ENCODE measurements at regions not wholly inside any gene's neighbourhood (a gene's known extent, or its start where the extent isn't known, plus 50 kb on each side); places are given as distances from the start of the nearest gene placed in this dataset.
A peak's percentile ranks its signal among the peaks of the same experiment; 100 is the strongest.

DNA sequence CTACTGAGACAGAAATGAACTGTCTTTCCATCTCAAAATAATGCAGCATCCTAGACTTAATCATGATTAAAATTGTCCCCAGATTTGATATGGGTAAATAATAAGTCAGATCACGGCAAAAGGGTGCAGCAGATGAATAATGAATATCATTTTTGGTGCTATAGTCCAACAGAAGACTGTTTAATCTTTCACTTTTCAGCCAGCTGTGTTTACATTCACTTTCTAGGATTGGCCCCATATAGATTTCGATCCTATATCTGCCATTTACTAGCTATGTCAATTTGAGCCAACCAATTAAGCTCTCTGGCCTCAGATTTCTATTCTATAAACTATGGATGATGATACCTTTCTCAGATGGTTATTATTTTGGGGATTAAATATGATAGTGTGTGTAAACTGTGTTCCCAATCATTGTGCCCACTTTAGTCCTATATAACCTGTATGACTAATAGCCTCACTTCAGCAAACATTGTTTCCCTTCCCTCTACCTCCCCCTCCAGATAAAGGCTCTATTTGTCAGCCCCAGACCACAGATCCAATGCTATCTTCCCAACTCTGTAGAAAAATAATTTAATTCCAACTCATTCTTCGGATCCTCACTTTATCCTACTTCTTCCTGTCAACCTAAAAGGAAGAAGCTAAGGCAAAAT is 53.6 kb upstream of the NT5E start:
- no peak for DNase-seq
- H3K4me1 Mint-ChIP-seq, result peaks cover 8% of the 10 kb centered on the region
- H3K36me3 Mint-ChIP-seq, result peaks cover 8% of the 10 kb centered on the region
- no peaks in the 10 kb centered on the region for H3K27me3 Mint-ChIP-seq
- no peak overlapping the region for H3K27ac Mint-ChIP-seq
- no peak for ATAC-seq
- CTCF ChIA-PET, result interaction anchor here (1.0 kb wide), 1 partner anchor 87 kb away, joined by 3 read pairs; no protein-coding TSS in a partner anchor
- no peak overlapping the region for H3K4me3 Mint-ChIP-seq
- peaks cover 4% of the 10 kb centered on the region for H3K9me3 Mint-ChIP-seq (ENCODE audit: low read depth)

DNA sequence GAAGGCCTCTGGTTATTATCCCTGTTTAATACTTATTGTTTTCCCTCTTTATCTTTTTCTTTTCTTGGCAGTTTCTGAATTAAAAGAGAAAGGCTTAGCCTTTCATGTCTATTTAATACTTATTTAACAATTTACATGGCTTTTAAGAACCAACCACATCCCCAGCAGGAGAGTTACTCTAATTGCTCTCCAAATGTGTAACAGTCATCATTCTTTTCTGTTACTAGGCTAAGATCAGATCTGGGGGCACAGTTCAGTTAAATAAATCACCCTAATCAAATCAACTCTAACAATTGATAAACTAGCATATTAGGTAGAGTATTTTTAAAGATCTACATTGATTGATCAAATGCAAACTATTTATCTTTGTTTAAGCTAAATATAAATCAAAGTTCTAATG is 54.1 kb upstream of the NT5E start:
- no peak for ATAC-seq
- H3K27ac Mint-ChIP-seq, result no peak overlapping the region
- peaks cover 8% of the 10 kb centered on the region for H3K36me3 Mint-ChIP-seq
- no peak overlapping the region for H3K4me3 Mint-ChIP-seq
- H3K9me3 Mint-ChIP-seq (ENCODE audit: low read depth), result peaks cover 6% of the 10 kb centered on the region
- no peaks in the 10 kb centered on the region for H3K27me3 Mint-ChIP-seq
- CTCF ChIA-PET, result interaction anchor here (1.0 kb wide), 1 partner anchor 87 kb away, joined by 3 read pairs; no protein-coding TSS in a partner anchor
- no peak for DNase-seq
- H3K4me1 Mint-ChIP-seq, result peaks cover 5% of the 10 kb centered on the region

DNA sequence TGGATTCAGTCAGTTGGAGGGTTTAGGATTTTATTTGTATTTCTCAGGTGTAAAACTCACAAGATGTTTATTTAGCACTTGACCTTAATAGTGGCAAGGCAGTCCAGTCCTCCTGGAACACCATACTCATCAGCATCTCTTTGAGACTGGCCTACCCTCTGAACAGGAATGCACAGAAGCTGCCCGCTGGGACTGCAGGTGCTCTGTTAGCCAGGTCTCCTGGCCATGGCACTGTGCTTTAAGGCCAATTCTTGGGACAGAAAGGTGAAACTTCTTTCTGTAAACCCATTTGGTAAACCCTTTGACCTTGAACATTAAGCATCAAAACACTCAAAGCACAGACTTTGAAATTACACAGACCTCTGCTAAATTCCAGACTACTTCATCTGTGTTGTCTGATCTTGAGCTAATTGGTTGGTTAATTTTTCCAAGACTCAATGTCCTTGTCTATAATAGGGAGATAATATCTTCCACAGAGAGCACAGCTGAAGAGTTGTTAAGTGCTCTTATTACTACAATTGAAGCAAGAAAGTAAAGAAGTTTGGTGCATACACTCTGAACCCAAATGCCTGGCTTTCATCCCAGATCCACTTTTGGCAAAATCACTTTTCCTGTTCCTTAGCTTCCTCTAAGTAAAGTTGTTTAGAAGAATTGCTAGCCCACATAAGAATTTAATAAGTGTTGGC is 54.9 kb upstream of the NT5E start:
- ATAC-seq (no peak), DNase-seq (no peak)
- no peak overlapping the region for H3K4me3 Mint-ChIP-seq
- no peak overlapping the region for H3K27ac Mint-ChIP-seq
- H3K27me3 Mint-ChIP-seq, result no peaks in the 10 kb centered on the region
- H3K36me3 Mint-ChIP-seq, result peaks cover 9% of the 10 kb centered on the region
- CTCF ChIA-PET, result no interaction called here
- peaks cover 4% of the 10 kb centered on the region for H3K4me1 Mint-ChIP-seq
- H3K9me3 Mint-ChIP-seq (ENCODE audit: low read depth), result peaks cover 7% of the 10 kb centered on the region

DNA sequence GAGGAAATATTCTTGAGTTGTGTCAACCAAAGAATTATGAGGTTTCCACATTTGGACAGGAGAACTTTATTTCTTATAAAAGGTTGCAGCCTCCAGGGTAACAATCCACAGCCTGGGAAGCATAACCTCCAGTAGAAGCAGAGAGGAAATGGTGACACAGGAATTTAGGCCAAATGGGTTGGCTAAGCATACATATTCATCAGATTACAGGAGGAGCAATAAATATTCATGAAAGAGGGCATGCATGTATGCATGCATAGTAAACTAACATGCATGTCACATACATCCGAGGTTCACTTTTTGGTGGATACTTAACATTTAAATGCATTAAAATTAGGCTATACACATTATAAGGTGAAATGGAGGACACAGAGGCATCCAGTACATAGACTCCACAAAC is 55.7 kb upstream of the NT5E start:
- Mint-ChIP-seq H3K9me3 (ENCODE audit: low read depth) (peaks cover 7% of the 10 kb centered on the region), H3K4me3 (no peak overlapping the region), H3K27me3 (no peaks in the 10 kb centered on the region), H3K36me3 (peaks cover 10% of the 10 kb centered on the region), H3K27ac (no peak overlapping the region), H3K4me1 (peaks cover 8% of the 10 kb centered on the region)
- CTCF ChIA-PET, result no interaction called here
- no peak for ATAC-seq
- DNase-seq, result no peak

DNA sequence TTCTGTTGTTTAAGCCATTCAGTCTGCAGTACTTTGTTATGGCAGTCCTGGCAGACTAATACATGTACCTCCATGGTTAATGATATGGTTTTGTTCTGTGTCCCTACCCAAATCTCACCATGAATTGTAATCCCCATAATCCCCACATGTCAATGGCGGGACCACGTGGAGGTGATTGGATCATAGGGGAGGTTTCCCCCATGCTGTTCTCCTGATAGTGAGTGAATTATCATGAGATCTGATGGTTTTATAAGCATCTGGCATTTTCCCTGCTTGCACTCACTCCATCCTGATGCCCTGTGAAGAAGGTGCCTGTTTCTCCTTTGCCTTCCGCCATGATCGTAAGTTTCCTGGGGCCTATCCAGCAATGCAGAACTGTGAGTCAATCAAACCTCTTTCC is 57.5 kb upstream of the NT5E start:
- DNase-seq (no peak), ATAC-seq (no peak)
- no peak overlapping the region for H3K27ac Mint-ChIP-seq
- peaks cover 5% of the 10 kb centered on the region for H3K36me3 Mint-ChIP-seq
- H3K4me3 Mint-ChIP-seq, result no peak overlapping the region
- peaks cover 13% of the 10 kb centered on the region for H3K4me1 Mint-ChIP-seq
- peaks cover 7% of the 10 kb centered on the region for H3K9me3 Mint-ChIP-seq (ENCODE audit: low read depth)
- CTCF ChIA-PET, result no interaction called here
- H3K27me3 Mint-ChIP-seq, result no peaks in the 10 kb centered on the region

DNA sequence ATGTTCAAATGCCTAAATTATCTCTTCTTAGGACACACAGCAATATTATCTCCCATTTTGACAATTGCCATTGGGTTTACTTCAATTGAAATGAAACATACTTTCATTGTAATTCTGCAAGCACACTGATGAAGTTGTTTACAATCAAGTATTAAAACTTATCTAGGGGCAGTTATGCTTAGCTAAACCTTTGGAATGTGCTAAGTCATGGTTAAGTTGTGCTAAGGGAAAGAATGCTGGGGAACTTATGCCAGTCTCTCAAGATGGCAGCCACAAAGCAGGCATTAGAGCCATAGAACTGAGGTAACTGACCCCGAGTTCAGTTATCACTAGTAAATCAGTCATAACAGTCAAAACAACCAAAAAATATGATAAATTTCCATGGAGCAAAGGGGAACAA is 59.1 kb upstream of the NT5E start:
- H3K36me3 Mint-ChIP-seq, result peaks cover 1% of the 10 kb centered on the region
- DNase-seq, result no peak
- peaks cover 15% of the 10 kb centered on the region for H3K4me1 Mint-ChIP-seq
- H3K27ac Mint-ChIP-seq, result no peak overlapping the region
- no peak overlapping the region for H3K4me3 Mint-ChIP-seq
- ATAC-seq, result no peak
- H3K27me3 Mint-ChIP-seq, result no peaks in the 10 kb centered on the region
- CTCF ChIA-PET, result interaction anchor here (2.2 kb wide), 1 partner anchor 92 kb away, joined by 6 read pairs; no protein-coding TSS in a partner anchor
- peaks cover 7% of the 10 kb centered on the region for H3K9me3 Mint-ChIP-seq (ENCODE audit: low read depth)

DNA sequence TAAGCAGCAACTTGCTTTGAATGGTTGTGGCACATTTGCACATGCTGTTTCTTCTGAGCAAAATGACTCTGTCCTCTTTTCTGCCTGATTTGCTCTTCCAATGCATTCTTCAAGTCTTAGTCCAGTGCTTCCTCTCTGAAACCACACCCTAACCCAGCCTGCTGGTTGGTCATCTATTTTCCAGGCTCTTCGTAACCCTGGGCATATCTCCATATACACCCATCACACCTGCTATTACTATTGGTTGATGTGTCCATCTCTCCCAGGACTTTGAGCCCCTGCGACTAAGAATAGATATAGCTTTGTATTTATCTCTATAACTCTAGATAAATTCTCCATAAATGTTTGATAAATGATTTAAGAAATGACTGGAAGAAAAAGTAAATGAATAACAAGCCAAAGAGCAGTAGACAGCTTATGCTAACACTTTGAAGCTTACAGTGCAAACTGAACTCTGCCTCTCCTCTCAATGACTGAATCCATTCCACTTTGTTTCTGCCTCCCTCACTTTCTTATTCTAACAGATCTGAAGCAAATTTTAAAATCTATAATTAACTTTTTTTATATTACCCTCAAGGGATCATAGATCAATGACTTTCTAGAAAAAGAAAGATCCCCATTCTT is 59.7 kb upstream of the NT5E start:
- Mint-ChIP-seq H3K27me3 (no peaks in the 10 kb centered on the region), H3K27ac (no peak overlapping the region), H3K9me3 (ENCODE audit: low read depth) (peaks cover 7% of the 10 kb centered on the region), H3K4me1 (peaks cover 17% of the 10 kb centered on the region), H3K36me3 (peaks cover 1% of the 10 kb centered on the region), H3K4me3 (no peak overlapping the region)
- DNase-seq (no peak), ATAC-seq (no peak)
- CTCF ChIA-PET, result interaction anchor here (2.2 kb wide), 1 partner anchor 93 kb away, joined by 6 read pairs; no protein-coding TSS in a partner anchor

DNA sequence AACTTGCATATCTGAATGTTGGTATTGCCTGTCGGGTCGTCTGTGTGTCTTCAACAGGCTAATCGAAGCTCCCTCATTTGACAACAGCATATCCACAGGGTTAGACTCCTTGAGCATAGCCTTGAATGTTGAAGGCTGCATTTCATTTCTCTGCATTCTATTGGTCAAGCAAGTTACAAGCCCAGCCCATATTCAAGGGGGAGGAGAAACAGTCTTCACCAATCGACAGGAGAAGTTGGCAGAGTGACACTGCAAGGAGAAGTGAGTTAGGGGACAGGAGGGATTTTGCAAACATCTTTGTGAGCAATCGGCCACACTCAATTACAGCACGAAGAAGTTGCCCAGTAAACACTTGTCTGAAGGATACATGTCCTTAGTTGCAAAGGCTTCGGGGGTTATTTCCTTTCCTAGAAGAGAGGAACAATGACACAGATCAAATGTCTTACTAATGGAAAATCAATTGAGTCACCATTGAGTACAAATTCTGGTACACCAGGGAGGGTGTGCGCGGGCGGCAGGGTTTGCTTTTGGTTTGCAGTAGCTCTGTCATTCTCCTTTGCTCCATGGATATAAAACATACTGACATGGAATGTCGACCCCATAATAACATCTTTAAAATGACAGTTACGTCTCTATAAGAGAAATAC is 60.6 kb upstream of the NT5E start:
- no peaks in the 10 kb centered on the region for H3K27me3 Mint-ChIP-seq
- H3K36me3 Mint-ChIP-seq, result peaks cover 1% of the 10 kb centered on the region
- no peak overlapping the region for H3K4me3 Mint-ChIP-seq
- peaks cover 19% of the 10 kb centered on the region for H3K4me1 Mint-ChIP-seq
- DNase-seq (no peak), ATAC-seq (peak; percentile 16)
- H3K9me3 Mint-ChIP-seq (ENCODE audit: low read depth), result peaks cover 7% of the 10 kb centered on the region
- no peak overlapping the region for H3K27ac Mint-ChIP-seq
- CTCF ChIA-PET, result interaction anchor here (1.0 to 2.2 kb wide), 3 partner anchors 12 to 94 kb away, joined by 3 to 6 read pairs (median 4); no protein-coding TSS in a partner anchor

DNA sequence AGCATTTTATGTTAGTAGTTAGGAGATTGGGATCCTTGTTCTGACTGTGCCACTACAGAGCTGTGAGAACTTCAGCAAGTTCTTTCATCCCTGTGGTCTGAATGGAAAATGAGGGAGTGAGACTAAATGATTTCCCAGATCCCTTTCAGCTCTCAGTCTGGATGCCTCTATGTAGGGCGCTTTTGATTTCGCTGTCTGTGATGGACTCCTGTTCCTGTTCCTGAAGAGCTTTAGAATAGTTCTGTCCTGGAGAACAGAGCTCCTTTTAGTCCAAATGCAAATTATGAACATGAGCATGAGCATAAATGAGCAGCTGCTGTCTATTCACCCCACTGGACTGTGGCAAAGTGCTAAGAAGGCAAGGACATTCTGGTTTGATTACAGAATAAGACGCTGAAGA is 61.4 kb upstream of the NT5E start:
- Mint-ChIP-seq H3K4me3 (no peak overlapping the region), H3K36me3 (peaks cover 4% of the 10 kb centered on the region), H3K4me1 (peaks cover 19% of the 10 kb centered on the region), H3K9me3 (ENCODE audit: low read depth) (peaks cover 7% of the 10 kb centered on the region), H3K27me3 (no peaks in the 10 kb centered on the region), H3K27ac (no peak overlapping the region)
- CTCF ChIA-PET, result interaction anchor here (1.0 to 1.6 kb wide), 2 partner anchors 13 to 94 kb away, joined by 3 to 4 read pairs; no protein-coding TSS in a partner anchor
- no peak for ATAC-seq
- DNase-seq, result no peak

DNA sequence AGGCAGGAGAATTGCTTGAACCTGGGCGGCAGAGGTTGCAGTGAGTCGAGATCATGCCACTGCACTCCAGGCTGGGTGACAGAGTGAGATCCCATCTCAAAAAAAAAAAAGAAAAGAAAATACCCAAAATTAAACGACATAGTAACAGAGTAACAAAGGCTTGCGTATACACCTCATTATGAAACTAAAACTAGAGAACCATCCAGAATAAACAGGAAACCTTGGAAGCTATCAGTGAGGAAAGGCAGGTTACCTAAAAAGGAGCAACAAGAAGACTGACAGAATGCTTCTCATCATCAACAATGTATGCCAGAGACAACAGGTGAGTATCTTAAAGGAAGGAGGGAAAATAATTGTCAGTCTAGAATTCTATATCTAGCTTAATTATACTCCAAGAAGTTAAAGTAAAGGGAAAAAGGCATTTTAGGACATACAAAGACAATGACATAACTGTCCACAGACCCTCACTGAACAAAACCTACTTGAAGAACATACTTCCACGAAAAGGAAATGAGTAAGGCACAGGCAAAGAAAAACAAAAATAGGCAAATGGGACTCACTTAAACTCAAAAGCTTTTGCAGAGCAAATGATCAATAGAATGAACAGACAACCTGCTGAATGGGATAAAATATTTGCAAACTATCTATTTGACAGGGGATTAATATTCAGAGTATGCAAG is 64.1 kb upstream of the NT5E start:
- H3K9me3 Mint-ChIP-seq (ENCODE audit: low read depth), result peaks cover under 1% of the 10 kb centered on the region
- H3K27me3 Mint-ChIP-seq, result no peaks in the 10 kb centered on the region
- no peak overlapping the region for H3K4me3 Mint-ChIP-seq
- peaks cover 4% of the 10 kb centered on the region for H3K36me3 Mint-ChIP-seq
- CTCF ChIA-PET, result interaction anchor here (0.8 to 1.4 kb wide), 2 partner anchors 58 to 98 kb away, joined by 3 read pairs; no protein-coding TSS in a partner anchor
- peaks cover 15% of the 10 kb centered on the region for H3K4me1 Mint-ChIP-seq
- DNase-seq, result no peak
- no peak for ATAC-seq
- no peak overlapping the region for H3K27ac Mint-ChIP-seq

DNA sequence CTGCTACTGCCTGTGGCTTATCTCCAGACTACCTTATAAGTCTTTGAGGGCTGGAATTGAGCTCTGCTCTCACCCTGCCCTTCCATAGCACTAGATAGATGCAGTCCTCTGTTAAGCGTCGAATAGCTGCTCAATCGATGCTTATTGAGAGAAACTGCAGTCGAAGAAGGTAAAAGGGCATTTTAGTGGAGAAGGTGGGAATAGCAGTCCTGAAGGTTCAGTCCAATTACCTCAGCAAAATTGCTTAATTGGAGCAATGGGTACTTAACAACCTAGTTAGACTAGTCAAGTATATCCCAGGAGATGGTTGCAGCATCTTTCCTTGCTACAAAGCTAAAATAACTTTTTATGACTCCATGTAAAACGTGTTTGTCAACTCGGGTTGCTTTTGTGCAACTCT is 66.8 kb upstream of the NT5E start:
- ATAC-seq (no peak), DNase-seq (no peak)
- Mint-ChIP-seq H3K27ac (no peak overlapping the region), H3K36me3 (peaks cover 2% of the 10 kb centered on the region), H3K4me1 (peaks cover 7% of the 10 kb centered on the region), H3K4me3 (no peak overlapping the region), H3K27me3 (no peaks in the 10 kb centered on the region), H3K9me3 (ENCODE audit: low read depth) (no peaks in the 10 kb centered on the region)
- CTCF ChIA-PET, result interaction anchor here (0.8 kb wide), 1 partner anchor 21 kb away, joined by 3 read pairs; no protein-coding TSS in a partner anchor

DNA sequence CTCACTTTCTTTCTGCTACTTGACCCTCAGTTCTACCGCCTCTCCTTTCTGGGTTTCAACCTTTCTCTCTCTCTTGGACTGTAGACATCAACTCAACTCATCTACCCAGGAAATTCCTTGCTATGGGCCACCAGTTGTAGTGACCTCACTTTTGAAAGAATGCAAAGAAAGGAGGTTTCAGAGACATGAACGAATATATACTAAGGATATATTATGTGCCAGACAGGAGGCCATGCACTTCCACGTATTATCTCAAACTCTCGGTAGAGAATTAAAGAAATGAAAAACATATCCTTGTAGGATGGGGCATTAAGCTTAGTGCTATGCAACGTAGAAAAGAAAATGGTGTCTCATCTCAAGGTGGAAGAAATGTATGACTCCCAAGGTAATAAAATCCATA is 67.3 kb upstream of the NT5E start:
- H3K36me3 Mint-ChIP-seq, result peaks cover 2% of the 10 kb centered on the region
- H3K27ac Mint-ChIP-seq, result no peak overlapping the region
- no peaks in the 10 kb centered on the region for H3K9me3 Mint-ChIP-seq (ENCODE audit: low read depth)
- H3K27me3 Mint-ChIP-seq, result no peaks in the 10 kb centered on the region
- H3K4me3 Mint-ChIP-seq, result no peak overlapping the region
- ATAC-seq (no peak), DNase-seq (no peak)
- peaks cover 7% of the 10 kb centered on the region for H3K4me1 Mint-ChIP-seq
- CTCF ChIA-PET, result no interaction called here

DNA sequence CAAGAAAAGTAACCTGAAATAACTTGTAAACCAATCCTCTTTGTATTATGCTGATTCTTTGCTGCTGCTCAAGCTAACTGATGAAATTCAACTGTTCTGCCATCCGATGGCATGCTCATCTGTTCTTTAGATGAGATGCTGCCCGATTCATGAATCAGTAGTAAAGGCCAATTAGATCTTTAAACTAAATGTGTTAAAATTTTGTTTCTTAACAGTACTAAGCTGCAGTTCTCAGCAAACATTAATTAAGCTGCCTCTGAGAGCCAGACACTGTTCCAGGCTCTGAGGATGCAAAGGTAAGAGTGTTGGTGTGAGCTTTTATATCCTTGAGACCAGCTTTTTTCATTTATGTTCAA is 77.0 kb upstream of the NT5E start:
- ATAC-seq (no peak), DNase-seq (no peak)
- Mint-ChIP-seq H3K36me3 (peaks cover 2% of the 10 kb centered on the region), H3K27ac (no peak overlapping the region), H3K4me1 (peaks cover 13% of the 10 kb centered on the region), H3K4me3 (no peak overlapping the region), H3K9me3 (ENCODE audit: low read depth) (no peaks in the 10 kb centered on the region), H3K27me3 (no peaks in the 10 kb centered on the region)
- CTCF ChIA-PET, result interaction anchor here (1.8 kb wide), 1 partner anchor 111 kb away, joined by 7 read pairs; no protein-coding TSS in a partner anchor

Data from activated CD8-positive, alpha-beta memory T cell treated with anti-CD3 and anti-CD28 coated beads, Interleukin-2, amount 10 ng/mL, durations not matched to agents 7 days and 5 days (primary cell).